PFSK-1 (cell line): ENCODE measurements at regions not wholly inside any gene's neighbourhood (a gene's known extent, or its start where the extent isn't known, plus 50 kb on each side); places are given as distances from the start of the nearest gene placed in this dataset.

Experiments used
- FOXP2 ChIP-seq: optimal IDR thresholded peaks from 2 replicates; pipeline ENCODE3; 2011; ENCODE audit warnings: borderline replicate concordance, control low read depth, inconsistent platforms; ENCODE audit not compliant: insufficient read depth; ENCODE audit errors: extremely low read length, extremely low read depth
- POLR2AphosphoS5 ChIP-seq: IDR thresholded peaks from 2 replicates; pipeline ENCODE4 v1.6.1; 2012; ENCODE audit warnings: low read depth, mild to moderate bottlenecking, control low read depth, low read length, moderate library complexity
- REST ChIP-seq, 2 experiments: IDR thresholded peaks; 2 replicates each; pipeline versions ENCODE4 v1.6.1 to v1.8.0; 2011 to 2012; ENCODE audit warnings: low read depth in 2 of 2, low read length in 2 of 2, control low read depth in 1 of 2, inconsistent platforms in 1 of 2, mild to moderate bottlenecking in 1 of 2, moderate library complexity in 1 of 2; ENCODE audit not compliant: insufficient read depth in 1 of 2
- SIN3A ChIP-seq: IDR thresholded peaks from 2 replicates; pipeline ENCODE4 v1.6.1; 2012; ENCODE audit warnings: mild to moderate bottlenecking, low read length, moderate library complexity, borderline replicate concordance; ENCODE audit not compliant: insufficient read depth
- TAF1 ChIP-seq: IDR thresholded peaks from 2 replicates; pipeline ENCODE4 v1.6.1; 2012; ENCODE audit warnings: low read length, control low read depth, borderline replicate concordance; ENCODE audit not compliant: insufficient read depth

- TF ChIP-seq POLR2AphosphoS5 (no peak), FOXP2 (no peak), SIN3A (no peak), TAF1 (no peak), REST (IDR thresholded peaks at IDR 0.05; ENCODE audit: insufficient read depth in 1 of 2, low read depth in 2 of 2, low read length in 2 of 2) (no peak)
Observed at GRCh38 chr20:39691151-39691862, 729.2 kb downstream of the DHX35 start.

GRCh38 chr20:39676857-39677391, 714.8 kb downstream of the DHX35 start:
- no peak for TF ChIP-seq SIN3A
- TF ChIP-seq FOXP2: no peak
- no peak for TF ChIP-seq TAF1
- TF ChIP-seq POLR2AphosphoS5: no peak

GRCh38 chr20:39676241-39676640, 714.1 kb downstream of the DHX35 start:
- no peak for TF ChIP-seq SIN3A
- no peak for TF ChIP-seq TAF1
- TF ChIP-seq FOXP2: no peak

- no peak for TF ChIP-seq SIN3A
- no peak for TF ChIP-seq POLR2AphosphoS5
- no peak for TF ChIP-seq REST (IDR thresholded peaks at IDR 0.05; ENCODE audit: insufficient read depth in 1 of 2, low read depth in 2 of 2, low read length in 2 of 2)
- TF ChIP-seq FOXP2: no peak
- TF ChIP-seq TAF1: no peak
Observed at GRCh38 chr20:39674842-39675241, 712.7 kb downstream of the DHX35 start.

GRCh38 chr20:39670988-39671387, 708.8 kb downstream of the DHX35 start:
- TF ChIP-seq REST (IDR thresholded peaks at IDR 0.05; ENCODE audit: insufficient read depth in 1 of 2, low read depth in 2 of 2, low read length in 2 of 2) (no peak), FOXP2 (no peak)

GRCh38 chr20:39669659-39670058, 707.5 kb downstream of the DHX35 start:
- TF ChIP-seq SIN3A: no peak

GRCh38 chr20:39668038-39668437, 705.9 kb downstream of the DHX35 start:
- TF ChIP-seq TAF1 (no peak), REST (IDR thresholded peaks at IDR 0.05; ENCODE audit: insufficient read depth in 1 of 2, low read depth in 2 of 2, low read length in 2 of 2) (no peak), FOXP2 (no peak), POLR2AphosphoS5 (no peak), SIN3A (no peak)
